Brain pericyte (primary cell): ENCODE measurements at regions not wholly inside any gene's neighbourhood (a gene's known extent, or its start where the extent isn't known, plus 50 kb on each side); places are given as distances from the start of the nearest gene placed in this dataset.

ENCODE experiments used
- DNase-seq: peaks from one replicate; pipeline ENCODE4 v3.0.0-alpha.2; 2012; ENCODE audit warnings: low read depth, low spot score

DNA sequence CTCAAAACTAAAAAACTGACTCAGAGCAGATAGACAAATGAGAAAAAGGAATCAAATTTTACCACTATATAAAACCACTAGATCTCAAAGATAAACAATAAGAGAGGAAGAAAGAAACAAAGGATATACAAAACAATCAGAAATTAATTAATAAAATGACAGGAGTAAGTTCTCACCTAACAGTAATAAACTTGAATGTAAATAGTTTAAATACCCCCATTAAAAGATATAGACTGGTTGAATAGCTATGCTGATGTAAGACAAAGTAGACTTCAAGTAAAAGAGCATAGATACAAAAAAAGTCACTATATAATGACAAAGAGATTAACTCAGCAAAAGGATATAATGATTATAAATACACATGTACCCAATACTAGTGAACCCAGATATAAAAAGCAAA is 72.3 kb upstream of the GNAZ start:
- DNase-seq = no peak

GRCh38 chr22:22999523-22999922 is 70.8 kb upstream of the GNAZ start:
- DNase-seq = no peak

DNA sequence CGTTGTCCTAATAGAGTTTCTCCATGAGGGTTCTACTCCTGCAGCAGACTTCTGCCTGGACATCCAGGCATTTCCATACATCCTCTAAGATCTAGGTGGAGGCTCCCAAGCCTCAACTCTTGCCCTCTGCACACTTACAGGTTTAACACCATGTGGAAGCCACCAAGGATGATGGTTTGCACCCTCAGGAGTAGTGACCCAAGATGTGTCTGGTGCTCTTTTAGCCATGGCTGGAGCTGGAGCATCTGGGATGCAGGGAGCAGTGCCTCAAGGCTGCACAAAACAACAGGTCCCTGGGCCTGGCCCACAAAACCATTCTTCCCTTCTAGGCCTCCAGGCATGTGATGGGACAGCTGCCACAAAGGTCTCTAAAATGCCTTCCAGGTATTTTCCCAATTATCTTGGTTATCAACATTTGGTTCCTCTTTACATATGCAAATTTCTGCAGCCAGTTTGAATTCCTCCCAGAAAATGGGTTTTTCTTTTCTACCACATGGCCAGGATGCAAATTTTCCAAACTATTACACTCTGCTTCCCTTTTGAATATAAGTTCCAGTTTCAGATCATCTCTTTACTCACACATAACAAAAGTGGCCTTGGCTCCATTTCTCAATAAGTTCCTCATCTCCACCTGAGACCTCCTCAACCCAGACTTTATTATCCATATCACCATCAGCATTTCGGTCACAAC is 69.5 kb upstream of the GNAZ start:
- no peak for DNase-seq

DNA sequence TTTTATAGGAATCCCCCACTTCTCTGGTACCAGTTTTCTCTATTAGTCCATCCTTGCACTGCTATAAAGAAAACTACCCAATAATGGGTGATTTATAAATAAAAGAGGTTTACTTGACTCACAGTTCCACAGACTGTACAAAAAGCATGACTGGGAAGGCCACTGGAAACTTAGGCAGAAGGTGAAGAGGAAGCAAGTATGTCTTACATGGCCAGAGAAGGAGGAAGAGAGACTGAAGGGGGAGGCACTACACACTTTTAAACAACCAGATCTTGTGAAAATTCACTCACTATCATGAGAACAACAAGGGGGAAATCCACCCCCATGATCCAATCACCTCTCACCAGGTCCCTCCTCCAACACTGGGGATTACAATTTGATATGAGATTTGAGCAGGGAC is 68.9 kb upstream of the GNAZ start:
- DNase-seq = no peak

DNA sequence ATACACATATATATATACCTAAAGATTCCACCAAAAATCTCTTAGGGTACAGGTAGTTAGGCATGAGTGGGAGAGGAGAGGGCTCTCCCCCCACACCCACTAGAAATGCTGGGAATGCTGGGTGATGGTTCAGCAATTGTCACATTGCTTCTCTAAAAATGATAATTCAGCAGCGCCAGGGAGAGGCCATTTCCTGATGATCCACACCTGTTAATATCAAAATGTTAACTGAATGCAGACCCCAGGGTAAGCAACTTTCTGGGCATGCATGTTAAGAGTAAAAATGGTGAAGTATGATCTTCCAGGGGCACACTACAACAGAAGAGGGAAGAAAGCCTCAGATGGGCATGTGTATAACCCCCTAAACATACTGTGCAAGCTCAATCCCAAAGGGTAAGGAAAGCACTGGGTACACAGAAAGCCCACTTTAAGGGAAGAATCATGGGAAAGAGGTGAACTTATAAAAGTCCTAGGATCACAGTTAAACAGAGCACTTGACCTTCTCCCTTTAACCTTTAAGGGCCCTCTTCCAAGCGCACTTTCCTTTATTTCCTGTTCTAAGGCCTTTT is 67.6 kb upstream of the GNAZ start:
- DNase-seq = no peak

- no peak for DNase-seq
These were observed 62.5 kb upstream of the GNAZ start for GRCh38 chr22:23007823-23008222.

DNA sequence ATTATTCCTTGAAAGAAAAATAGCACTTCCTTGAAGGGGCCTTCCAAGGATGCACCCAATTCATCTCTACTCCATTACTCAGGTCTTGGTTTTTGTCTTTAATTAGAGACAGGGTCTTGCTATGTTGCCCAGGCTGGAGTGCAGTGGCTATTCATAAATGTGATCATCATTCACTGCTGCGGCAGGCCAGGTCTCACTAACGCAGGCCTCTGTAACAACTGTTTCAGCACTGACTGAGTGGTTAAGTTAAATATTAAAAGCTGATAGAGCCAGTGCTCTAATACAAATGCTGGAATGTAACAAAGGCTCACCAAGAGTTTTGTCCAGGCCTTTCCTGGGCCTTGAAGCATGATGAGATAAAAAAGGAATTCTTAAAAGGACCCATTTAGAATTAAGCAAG is 61.4 kb upstream of the GNAZ start:
- no peak for DNase-seq
